ENCODE measurements at regions not wholly inside any gene's neighbourhood (a gene's known extent, or its start where the extent isn't known, plus 50 kb on each side); places are given as distances from the start of the nearest gene placed in this dataset.

- TF ChIP-seq CTCF (conservative IDR thresholded peaks at IDR 0.05 in 1 of 2, IDR thresholded peaks at IDR 0.05 in 1 of 2; ENCODE audit: low read depth in 1 of 2, low read length in 2 of 2) (no peak), EZH2 (IDR thresholded peaks at IDR 0.05; ENCODE audit: low read length, missing control alignments) (no peak)
Measured at GRCh38 chr5:152331718-152332117, 73.4 kb downstream of the NMUR2 start.

Measured in fibroblast of lung (primary cell).